Stomach (tissue), 8 donors: ENCODE measurements at regions not wholly inside any gene's neighbourhood (a gene's known extent, or its start where the extent isn't known, plus 50 kb on each side); places are given as distances from the start of the nearest gene placed in this dataset.

Source experiments
- DNase-seq, 2 donors: peaks; one replicate each; pipeline versions ENCODE4 v3.0.0 to v3.0.0-alpha.2; 2013 to 2019
- H3K27ac ChIP-seq, 5 donors: fragments of 200-600 bp in 4 of 5; sonication (generic) in 4 of 5; one replicate each; pipeline ENCODE4 v1.5.1; 2013 to 2019; ENCODE audit warnings: mild to moderate bottlenecking in 1 of 5, moderate library complexity in 1 of 5
- H3K27me3 ChIP-seq, 3 donors: fragments of 200-600 bp; sonication (generic); one replicate each; pipeline ENCODE4 v1.5.1; 2017 to 2019; ENCODE audit warnings: mixed run types in 1 of 3
- H3K36me3 ChIP-seq, 4 donors: fragments of 200-600 bp; sonication (generic); 1 replicate in 3 of 4; 2 replicates in 1 of 4; pipeline ENCODE4 v1.5.1; 2016 to 2019
- H3K4me1 ChIP-seq, 4 donors: fragments of 200-600 bp; sonication (generic); one replicate each; pipeline ENCODE4 v1.5.1; 2016 to 2019
- H3K4me3 ChIP-seq, 4 donors: fragments of 200-600 bp; sonication (generic) in 3 of 4; one replicate each; pipeline ENCODE4 v1.5.1; 2016 to 2019; ENCODE audit warnings: mild to moderate bottlenecking in 1 of 4
- H3K9me3 ChIP-seq, 4 donors: fragments of 200-600 bp; sonication (generic); one replicate each; pipeline ENCODE4 v1.5.1; 2016 to 2019
- EP300 ChIP-seq: sonication (generic); formaldehyde crosslinking; IDR thresholded peaks from one replicate; pipeline ENCODE4 v1.6.1; 2017; ENCODE audit warnings: antibody characterized with exemption
- POLR2A ChIP-seq, 4 donors: fragments of 450-650 bp; IDR thresholded peaks; one replicate each; pipeline ENCODE4 v1.6.1; 2016; ENCODE audit warnings: antibody characterized with exemption in 4 of 4, control low read depth in 2 of 4, mild to moderate bottlenecking in 1 of 4, moderate library complexity in 1 of 4
- POLR2AphosphoS5 ChIP-seq, 3 donors: sonication (generic); formaldehyde crosslinking; IDR thresholded peaks; one replicate each; pipeline ENCODE4 v1.6.1; 2016; ENCODE audit warnings: antibody characterized with exemption in 3 of 3
- WGBS, 5 donors: extraction: QIAGEN DNeasy Blood & Tissue Kit in 3 of 5; methylation state at CpG; one replicate each; pipeline versions ENCODE4 v1.1.5 to v1.1.7; 2013 to 2018; 5-methylcytosine and 5-hydroxymethylcytosine counted together
- intact Hi-C: fragments of 100-400 bp; cut with DNase I; formaldehyde crosslinking; loops from one replicate; pipeline ENCODE4 v1.15.1; 2023; ENCODE audit warnings: low total_unique reads
- TF ChIP-seq, protein P1 (sequence below), 7 experiments: fragments of 450-650 bp in 4 of 7; fragments of 200-600 bp in 3 of 7; sonication (generic) in 3 of 7; IDR thresholded peaks; one replicate each; pipeline ENCODE4 v1.5.1; 2016 to 2019; ENCODE audit warnings: antibody characterized with exemption in 7 of 7, control low read depth in 2 of 7, mild to moderate bottlenecking in 1 of 7
- donor health status: healthy with polysubstance abuse.
- donor health status: Bipolar disorder and iron deficiency.
- donor health status: healthy.

DNA sequence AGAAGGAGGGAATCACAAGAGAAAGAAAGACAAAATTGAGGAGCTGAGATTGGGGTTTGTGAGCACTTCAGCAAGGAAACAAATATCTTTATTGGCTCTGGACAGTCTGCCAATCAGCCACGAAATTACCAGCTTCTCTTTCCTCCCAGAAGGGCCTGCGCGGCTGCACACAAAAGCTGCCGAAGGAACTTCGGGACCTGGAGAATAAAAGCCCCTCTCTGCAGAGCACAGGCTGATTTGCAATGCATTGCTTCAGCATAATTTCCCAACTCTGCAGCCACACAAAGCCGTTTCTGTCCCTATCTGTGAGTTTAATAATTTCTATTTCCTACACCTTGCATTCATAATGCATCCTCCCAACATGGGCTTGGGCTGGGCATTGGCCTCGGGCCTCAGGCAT lies 522.6 kb downstream of the BUD13 start:
- no peaks in the 10 kb centered on the region for H3K4me1 ChIP-seq
- intact Hi-C loops: no loop called here
- DNase-seq: no peak
- H3K9me3 ChIP-seq: no peaks in the 10 kb centered on the region
- H3K4me3 ChIP-seq: no peak overlapping the region
- 77 to 89% (median 81%) methylated on average over 7 of the region's 7 CpGs for WGBS, 5 donors
- H3K27me3 ChIP-seq: peaks cover 0 to 6% (median 0%) of the 10 kb centered on the region in 3 donors
- TF ChIP-seq POLR2AphosphoS5 (IDR thresholded peaks at IDR 0.05): no peak
- TF ChIP-seq EP300: no peak
- no peak for TF ChIP-seq POLR2A (IDR thresholded peaks at IDR 0.05)
- TF ChIP-seq, protein P1, sequence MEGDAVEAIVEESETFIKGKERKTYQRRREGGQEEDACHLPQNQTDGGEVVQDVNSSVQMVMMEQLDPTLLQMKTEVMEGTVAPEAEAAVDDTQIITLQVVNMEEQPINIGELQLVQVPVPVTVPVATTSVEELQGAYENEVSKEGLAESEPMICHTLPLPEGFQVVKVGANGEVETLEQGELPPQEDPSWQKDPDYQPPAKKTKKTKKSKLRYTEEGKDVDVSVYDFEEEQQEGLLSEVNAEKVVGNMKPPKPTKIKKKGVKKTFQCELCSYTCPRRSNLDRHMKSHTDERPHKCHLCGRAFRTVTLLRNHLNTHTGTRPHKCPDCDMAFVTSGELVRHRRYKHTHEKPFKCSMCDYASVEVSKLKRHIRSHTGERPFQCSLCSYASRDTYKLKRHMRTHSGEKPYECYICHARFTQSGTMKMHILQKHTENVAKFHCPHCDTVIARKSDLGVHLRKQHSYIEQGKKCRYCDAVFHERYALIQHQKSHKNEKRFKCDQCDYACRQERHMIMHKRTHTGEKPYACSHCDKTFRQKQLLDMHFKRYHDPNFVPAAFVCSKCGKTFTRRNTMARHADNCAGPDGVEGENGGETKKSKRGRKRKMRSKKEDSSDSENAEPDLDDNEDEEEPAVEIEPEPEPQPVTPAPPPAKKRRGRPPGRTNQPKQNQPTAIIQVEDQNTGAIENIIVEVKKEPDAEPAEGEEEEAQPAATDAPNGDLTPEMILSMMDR (IDR thresholded peaks at IDR 0.05): no peak
- no peak overlapping the region for H3K27ac ChIP-seq
- H3K36me3 ChIP-seq: no peaks in the 10 kb centered on the region

DNA sequence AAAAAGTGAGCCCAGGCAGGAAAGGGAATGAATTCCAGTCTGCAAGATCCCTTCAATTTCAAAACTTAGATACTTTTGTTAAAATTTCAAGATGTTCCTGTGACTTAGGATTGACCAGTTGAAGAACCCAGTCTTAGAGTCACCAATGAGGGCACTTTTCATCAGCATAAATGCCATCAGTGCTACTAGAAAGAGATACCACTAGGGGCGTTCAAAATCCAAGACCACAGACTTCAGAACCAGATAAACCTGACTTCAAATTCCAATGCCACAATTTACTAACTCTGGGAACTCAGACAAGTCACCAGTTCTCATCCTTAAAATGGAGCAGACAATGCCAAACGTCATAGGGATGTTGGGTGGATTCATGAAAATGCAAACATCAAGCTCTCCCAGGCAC lies 523.2 kb downstream of the BUD13 start:
- Histone ChIP-seq H3K4me3 (no peak overlapping the region), H3K4me1 (peaks cover 0 to 4% (median 0%) of the 10 kb centered on the region in 4 donors), H3K27me3 (peaks cover 0 to 6% (median 0%) of the 10 kb centered on the region in 3 donors), H3K9me3 (no peaks in the 10 kb centered on the region), H3K36me3 (no peaks in the 10 kb centered on the region), H3K27ac (no peak overlapping the region)
- TF ChIP-seq, protein P1 (IDR thresholded peaks at IDR 0.05): no peak
- TF ChIP-seq POLR2A (IDR thresholded peaks at IDR 0.05) (no peak), POLR2AphosphoS5 (IDR thresholded peaks at IDR 0.05) (no peak), EP300 (no peak)
- whole genome bisulfite sequencing, 5 donors: 58 to 65% (median 60%) methylated on average over 2 of the region's 2 CpGs
- intact Hi-C loops: no loop called here
- DNase-seq: no peak

DNA sequence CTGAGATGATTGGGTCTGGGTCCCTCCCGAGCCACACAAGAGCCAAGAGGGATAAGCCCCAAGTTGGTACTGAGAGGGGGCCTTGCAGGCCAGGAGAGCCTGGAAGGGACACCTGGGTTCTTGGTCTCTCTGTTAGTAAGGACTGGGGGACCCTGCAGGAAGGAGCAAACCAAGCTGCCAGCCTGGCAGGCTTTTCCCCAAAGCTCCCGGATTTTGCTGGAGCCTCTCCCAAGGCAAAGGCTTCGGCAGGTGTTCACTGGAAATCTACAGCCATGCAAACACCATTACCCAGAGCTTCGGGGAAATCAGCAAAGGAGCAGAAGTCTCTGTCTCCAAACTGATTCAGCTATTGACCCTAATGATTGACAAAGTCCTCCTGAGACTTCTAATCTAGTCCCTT lies 527.9 kb downstream of the BUD13 start:
- Histone ChIP-seq H3K4me1 (peaks cover 0 to 5% (median 0%) of the 10 kb centered on the region in 4 donors), H3K9me3 (no peaks in the 10 kb centered on the region), H3K36me3 (no peaks in the 10 kb centered on the region), H3K27ac (no peak overlapping the region), H3K27me3 (peaks cover 0 to 6% (median 0%) of the 10 kb centered on the region in 3 donors), H3K4me3 (no peak overlapping the region)
- intact Hi-C loops: no loop called here
- TF ChIP-seq, protein P1 (IDR thresholded peaks at IDR 0.05): no peak
- TF ChIP-seq POLR2A (IDR thresholded peaks at IDR 0.05) (no peak), EP300 (no peak), POLR2AphosphoS5 (IDR thresholded peaks at IDR 0.05) (no peak)
- WGBS, 5 donors: 63 to 81% (median 69%) methylated on average over 4 of the region's 4 CpGs
- no peak for DNase-seq

DNA sequence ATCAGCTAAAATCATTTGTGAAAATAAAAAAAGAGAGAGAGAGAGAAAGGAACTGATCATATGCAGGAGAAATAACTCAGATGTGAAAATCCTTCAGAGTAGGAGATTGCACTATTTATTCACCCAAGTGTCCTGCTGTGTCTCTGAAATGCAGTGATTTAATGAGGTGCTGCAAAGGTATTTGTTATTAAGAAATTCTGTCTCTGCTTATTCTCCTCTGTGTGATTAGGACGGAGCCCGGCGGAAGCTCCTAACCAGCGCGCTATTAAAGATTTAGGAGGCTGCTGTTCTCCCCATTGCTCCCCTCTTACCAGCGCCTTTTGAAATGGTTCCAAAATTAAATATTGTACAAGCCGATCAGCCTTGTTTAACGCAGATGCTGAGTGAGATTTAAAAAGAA lies 528.3 kb downstream of the BUD13 start:
- no peaks in the 10 kb centered on the region for H3K9me3 ChIP-seq
- peaks cover 0 to 6% (median 0%) of the 10 kb centered on the region in 3 donors for H3K27me3 ChIP-seq
- DNase-seq: no peak
- 60 to 78% (median 66%) methylated on average over 8 of the region's 8 CpGs for WGBS, 5 donors
- H3K36me3 ChIP-seq: no peaks in the 10 kb centered on the region
- TF ChIP-seq POLR2A (IDR thresholded peaks at IDR 0.05) (no peak), EP300 (no peak)
- TF ChIP-seq, protein P1 (IDR thresholded peaks at IDR 0.05): no peak
- peaks cover 0 to 5% (median 0%) of the 10 kb centered on the region in 4 donors for H3K4me1 ChIP-seq
- H3K27ac ChIP-seq: no peak overlapping the region
- intact Hi-C loops: no loop called here
- no peak overlapping the region for H3K4me3 ChIP-seq
